SU-DHL-6 (cell line): ENCODE measurements at regions not wholly inside any gene's neighbourhood (a gene's known extent, or its start where the extent isn't known, plus 50 kb on each side); places are given as distances from the start of the nearest gene placed in this dataset.

Experiments
- EZH2phosphoT487 ChIP-seq: fragments of 200-600 bp; sonication (generic), shearing (Covaris generic); conservative IDR thresholded peaks from 2 replicates; pipeline ENCODE4 v1.6.1; 2018; ENCODE audit warnings: mild to moderate bottlenecking, antibody characterized with exemption, low read length, moderate library complexity, mixed read lengths
- TF ChIP-seq, protein P1 (sequence below): fragments of 200-600 bp; sonication (generic); IDR thresholded peaks from one replicate; pipeline ENCODE4 v1.5.1; 2017; ENCODE audit warnings: antibody characterized with exemption, mild to moderate bottlenecking, low read length, moderate library complexity; ENCODE audit not compliant: insufficient read depth, poor library complexity, severe bottlenecking

- TF ChIP-seq, protein P1, sequence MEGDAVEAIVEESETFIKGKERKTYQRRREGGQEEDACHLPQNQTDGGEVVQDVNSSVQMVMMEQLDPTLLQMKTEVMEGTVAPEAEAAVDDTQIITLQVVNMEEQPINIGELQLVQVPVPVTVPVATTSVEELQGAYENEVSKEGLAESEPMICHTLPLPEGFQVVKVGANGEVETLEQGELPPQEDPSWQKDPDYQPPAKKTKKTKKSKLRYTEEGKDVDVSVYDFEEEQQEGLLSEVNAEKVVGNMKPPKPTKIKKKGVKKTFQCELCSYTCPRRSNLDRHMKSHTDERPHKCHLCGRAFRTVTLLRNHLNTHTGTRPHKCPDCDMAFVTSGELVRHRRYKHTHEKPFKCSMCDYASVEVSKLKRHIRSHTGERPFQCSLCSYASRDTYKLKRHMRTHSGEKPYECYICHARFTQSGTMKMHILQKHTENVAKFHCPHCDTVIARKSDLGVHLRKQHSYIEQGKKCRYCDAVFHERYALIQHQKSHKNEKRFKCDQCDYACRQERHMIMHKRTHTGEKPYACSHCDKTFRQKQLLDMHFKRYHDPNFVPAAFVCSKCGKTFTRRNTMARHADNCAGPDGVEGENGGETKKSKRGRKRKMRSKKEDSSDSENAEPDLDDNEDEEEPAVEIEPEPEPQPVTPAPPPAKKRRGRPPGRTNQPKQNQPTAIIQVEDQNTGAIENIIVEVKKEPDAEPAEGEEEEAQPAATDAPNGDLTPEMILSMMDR, result no peak
- no peak for TF ChIP-seq EZH2phosphoT487
These were observed 160.2 kb upstream of the OR4E1 start for GRCh38 chr14:21833836-21834235.
